ENCODE measurements at regions not wholly inside any gene's neighbourhood (a gene's known extent, or its start where the extent isn't known, plus 50 kb on each side); places are given as distances from the start of the nearest gene placed in this dataset.

DNA sequence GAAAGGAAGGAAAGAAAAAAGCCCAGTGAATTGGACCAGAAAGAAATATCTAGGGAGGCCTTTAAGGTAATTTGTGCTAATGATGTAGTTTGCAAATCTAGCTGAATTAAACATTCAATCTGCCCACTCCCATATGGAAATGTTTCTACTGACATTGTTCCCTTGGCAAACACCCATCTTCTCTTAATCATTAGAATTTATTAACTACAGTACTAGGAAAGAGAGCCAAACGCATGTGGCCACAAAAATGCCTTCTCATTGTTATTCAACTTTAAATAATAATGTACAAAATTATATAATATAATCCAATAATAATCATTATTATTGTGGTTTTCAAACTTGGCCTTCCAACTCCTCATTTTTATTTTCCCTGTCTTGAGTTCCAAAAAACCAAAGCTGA, 234.7 kb downstream of the NHLRC3 start:
- no peak for DNase-seq (ENCODE audit: low spot score in 2 of 2, unreplicated experiment in 2 of 2)
- Mint-ChIP-seq H3K9me3 (peaks cover 4% of the 10 kb centered on the region), H3K27me3 (ENCODE audit: low read depth) (peaks cover 3% of the 10 kb centered on the region), H3K27ac (no peak overlapping the region), H3K4me3 (no peak overlapping the region), H3K4me1 (peaks cover 2% of the 10 kb centered on the region), H3K36me3 (no peaks in the 10 kb centered on the region)
- TF ChIP-seq, protein P1, sequence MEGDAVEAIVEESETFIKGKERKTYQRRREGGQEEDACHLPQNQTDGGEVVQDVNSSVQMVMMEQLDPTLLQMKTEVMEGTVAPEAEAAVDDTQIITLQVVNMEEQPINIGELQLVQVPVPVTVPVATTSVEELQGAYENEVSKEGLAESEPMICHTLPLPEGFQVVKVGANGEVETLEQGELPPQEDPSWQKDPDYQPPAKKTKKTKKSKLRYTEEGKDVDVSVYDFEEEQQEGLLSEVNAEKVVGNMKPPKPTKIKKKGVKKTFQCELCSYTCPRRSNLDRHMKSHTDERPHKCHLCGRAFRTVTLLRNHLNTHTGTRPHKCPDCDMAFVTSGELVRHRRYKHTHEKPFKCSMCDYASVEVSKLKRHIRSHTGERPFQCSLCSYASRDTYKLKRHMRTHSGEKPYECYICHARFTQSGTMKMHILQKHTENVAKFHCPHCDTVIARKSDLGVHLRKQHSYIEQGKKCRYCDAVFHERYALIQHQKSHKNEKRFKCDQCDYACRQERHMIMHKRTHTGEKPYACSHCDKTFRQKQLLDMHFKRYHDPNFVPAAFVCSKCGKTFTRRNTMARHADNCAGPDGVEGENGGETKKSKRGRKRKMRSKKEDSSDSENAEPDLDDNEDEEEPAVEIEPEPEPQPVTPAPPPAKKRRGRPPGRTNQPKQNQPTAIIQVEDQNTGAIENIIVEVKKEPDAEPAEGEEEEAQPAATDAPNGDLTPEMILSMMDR (IDR thresholded peaks at IDR 0.05; ENCODE audit: unreplicated experiment), result no peak

- no peak for DNase-seq (ENCODE audit: low spot score in 2 of 2, unreplicated experiment in 2 of 2)
Measured at GRCh38 chr13:39273953-39274738, 235.9 kb downstream of the NHLRC3 start.

GRCh38 chr13:39274739-39275325, 236.6 kb downstream of the NHLRC3 start:
- Mint-ChIP-seq H3K36me3 (no peaks in the 10 kb centered on the region), H3K27ac (no peak overlapping the region)

More at GRCh38 chr13:39273953-39274738, 235.9 kb downstream of the NHLRC3 start:
- Mint-ChIP-seq H3K27ac (no peak overlapping the region), H3K4me3 (no peak overlapping the region), H3K27me3 (ENCODE audit: low read depth) (peaks cover 3% of the 10 kb centered on the region), H3K4me1 (peaks cover 3% of the 10 kb centered on the region), H3K36me3 (no peaks in the 10 kb centered on the region), H3K9me3 (peaks cover 4% of the 10 kb centered on the region)
- TF ChIP-seq, protein P1 (IDR thresholded peaks at IDR 0.05; ENCODE audit: unreplicated experiment), result no peak

DNA sequence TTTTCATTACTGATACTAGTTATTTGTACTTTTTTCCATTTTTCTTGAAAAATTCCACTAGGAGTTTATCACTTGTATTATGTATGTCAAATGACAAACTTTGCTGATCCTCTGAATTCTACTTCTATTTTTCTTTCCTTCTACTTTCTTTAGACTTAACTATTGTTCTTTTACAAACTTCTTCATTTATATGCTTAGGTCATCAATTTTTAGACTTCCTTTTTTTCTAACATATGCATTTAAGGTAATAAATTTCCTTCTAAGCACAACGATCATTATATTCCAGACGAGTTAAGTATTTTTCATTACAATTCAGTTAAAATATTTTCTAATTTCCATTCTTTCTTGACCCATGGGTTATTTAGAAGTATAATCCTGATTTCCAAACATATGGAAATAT, 240.8 kb downstream of the NHLRC3 start:
- H3K27me3 Mint-ChIP-seq (ENCODE audit: low read depth), result peaks cover 3% of the 10 kb centered on the region
- DNase-seq (ENCODE audit: low spot score in 2 of 2, unreplicated experiment in 2 of 2), result no peak
- H3K36me3 Mint-ChIP-seq, result no peaks in the 10 kb centered on the region
- H3K4me3 Mint-ChIP-seq, result no peak overlapping the region
- TF ChIP-seq, protein P1 (IDR thresholded peaks at IDR 0.05; ENCODE audit: unreplicated experiment), result no peak
- H3K27ac Mint-ChIP-seq, result no peak overlapping the region
- peaks cover 21% of the 10 kb centered on the region for H3K4me1 Mint-ChIP-seq
- H3K9me3 Mint-ChIP-seq, result peaks cover 5% of the 10 kb centered on the region

More at GRCh38 chr13:39274739-39275325, 236.6 kb downstream of the NHLRC3 start:
- Mint-ChIP-seq H3K27me3 (ENCODE audit: low read depth) (peaks cover 3% of the 10 kb centered on the region), H3K4me3 (no peak overlapping the region), H3K9me3 (peaks cover 3% of the 10 kb centered on the region), H3K4me1 (peaks cover 7% of the 10 kb centered on the region)
- TF ChIP-seq, protein P1 (IDR thresholded peaks at IDR 0.05; ENCODE audit: unreplicated experiment), result no peak
- DNase-seq (ENCODE audit: low spot score in 2 of 2, unreplicated experiment in 2 of 2), result no peak

GRCh38 chr13:39281539-39282150, 243.4 kb downstream of the NHLRC3 start:
- no peak overlapping the region for H3K4me3 Mint-ChIP-seq
- DNase-seq (ENCODE audit: low spot score in 2 of 2, unreplicated experiment in 2 of 2), result no peak

More at GRCh38 chr13:39281539-39282150, 243.4 kb downstream of the NHLRC3 start:
- Mint-ChIP-seq H3K9me3 (peaks cover 7% of the 10 kb centered on the region), H3K36me3 (no peaks in the 10 kb centered on the region), H3K27ac (no peak overlapping the region), H3K4me1 (peaks cover 21% of the 10 kb centered on the region), H3K27me3 (ENCODE audit: low read depth) (no peaks in the 10 kb centered on the region)
- TF ChIP-seq, protein P1 (IDR thresholded peaks at IDR 0.05; ENCODE audit: unreplicated experiment), result no peak

All from mesothelial cell of epicardium (in vitro differentiated cells).